GM13977 (cell line): ENCODE measurements at regions not wholly inside any gene's neighbourhood (a gene's known extent, or its start where the extent isn't known, plus 50 kb on each side); places are given as distances from the start of the nearest gene placed in this dataset.
A peak's percentile ranks its signal among the peaks of the same experiment; 100 is the strongest.

Source experiments
- DNase-seq: peaks from one replicate; pipeline ENCODE4 v3.0.0; 2012; ENCODE audit warnings: low spot score
- CTCF ChIP-seq: IDR thresholded peaks from 2 replicates; pipeline ENCODE4 v1.5.1; 2012; ENCODE audit warnings: mild to moderate bottlenecking, control low read depth; ENCODE audit not compliant: insufficient read depth; ENCODE audit errors: extremely low read depth, missing control alignments
- in situ Hi-C: fragments of 300-500 bp; cut with MboI; formaldehyde crosslinking; loops from one replicate; pipeline ENCODE4 v1.12.0; 2022; ENCODE audit warnings: low sequenced_read_pairs, low pct_unique_long_range_greater_than_20kb, mixed read lengths, inconsistent platforms; ENCODE audit not compliant: unreplicated experiment

- in situ Hi-C loops: no loop called here
- DNase-seq: no peak
- no peak for TF ChIP-seq CTCF
These were observed 212.7 kb downstream of the PHLDA1 start for GRCh38 chr12:75818863-75819262.

GRCh38 chr12:75816897-75817296 is 214.7 kb downstream of the PHLDA1 start:
- in situ Hi-C loops: no loop called here
- DNase-seq: no peak
- TF ChIP-seq CTCF: peak; percentile 11

- in situ Hi-C loops: no loop called here
- DNase-seq: no peak
- TF ChIP-seq CTCF: no peak
These were observed 215.8 kb downstream of the PHLDA1 start for GRCh38 chr12:75815756-75816155.

GRCh38 chr12:75814851-75815754 is 216.5 kb downstream of the PHLDA1 start:
- in situ Hi-C loops: no loop called here
- TF ChIP-seq CTCF: no peak
- peak; percentile 22 for DNase-seq

GRCh38 chr12:75813072-75813471 is 218.5 kb downstream of the PHLDA1 start:
- in situ Hi-C loops: no loop called here
- no peak for DNase-seq
- TF ChIP-seq CTCF: no peak

GRCh38 chr12:75812271-75813018 is 219.1 kb downstream of the PHLDA1 start:
- in situ Hi-C loops: no loop called here
- no peak for TF ChIP-seq CTCF
- DNase-seq: no peak
